ENCODE measurements at regions not wholly inside any gene's neighbourhood (a gene's known extent, or its start where the extent isn't known, plus 50 kb on each side); places are given as distances from the start of the nearest gene placed in this dataset.
"Not testable (repeated sequence)": the region's sequence is repeated elsewhere in the genome, so short reads cannot be mapped to it uniquely, and the experiment has no call there.

DNA sequence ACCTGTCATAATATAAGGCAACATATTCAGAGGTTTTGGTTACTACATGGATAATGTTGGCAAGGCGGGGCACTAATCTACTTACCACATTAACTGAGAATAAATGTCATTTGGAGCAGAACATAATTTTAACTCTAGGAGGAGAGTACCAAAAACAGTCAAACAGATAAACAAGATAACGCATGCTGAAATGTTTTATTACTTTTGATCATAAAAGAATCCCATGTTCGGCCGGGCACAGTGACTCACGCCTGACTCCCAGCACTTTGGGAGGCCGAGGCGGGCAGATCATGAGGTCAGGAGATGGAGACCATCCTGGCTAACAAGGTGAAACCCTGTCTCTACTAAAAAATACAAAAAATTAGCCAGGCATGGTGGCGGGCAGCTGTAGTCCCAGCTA lies 173.8 kb upstream of the NUDT12 start:
- not testable (repeated sequence) for DNase-seq (ENCODE audit: low read depth)

DNA sequence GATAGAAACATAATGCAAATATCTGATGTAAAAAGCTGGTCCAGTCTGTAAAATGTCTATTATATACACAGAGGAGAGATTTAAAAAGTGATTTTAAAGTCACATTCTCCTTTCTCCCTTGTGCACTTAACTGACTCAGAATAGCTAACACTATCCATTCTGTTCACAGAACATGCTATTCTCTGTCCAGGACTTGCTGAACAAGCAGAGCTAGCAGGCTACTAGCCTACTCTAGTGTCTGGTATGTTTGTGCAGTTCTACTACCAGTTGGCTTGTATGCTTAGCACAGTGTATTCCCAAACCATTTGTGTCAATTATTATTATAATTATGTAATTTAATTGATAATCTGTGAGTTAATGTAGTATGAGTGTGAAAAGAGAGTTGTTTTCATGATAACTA lies 161.7 kb upstream of the NUDT12 start:
- DNase-seq (ENCODE audit: low read depth): no peak

DNA sequence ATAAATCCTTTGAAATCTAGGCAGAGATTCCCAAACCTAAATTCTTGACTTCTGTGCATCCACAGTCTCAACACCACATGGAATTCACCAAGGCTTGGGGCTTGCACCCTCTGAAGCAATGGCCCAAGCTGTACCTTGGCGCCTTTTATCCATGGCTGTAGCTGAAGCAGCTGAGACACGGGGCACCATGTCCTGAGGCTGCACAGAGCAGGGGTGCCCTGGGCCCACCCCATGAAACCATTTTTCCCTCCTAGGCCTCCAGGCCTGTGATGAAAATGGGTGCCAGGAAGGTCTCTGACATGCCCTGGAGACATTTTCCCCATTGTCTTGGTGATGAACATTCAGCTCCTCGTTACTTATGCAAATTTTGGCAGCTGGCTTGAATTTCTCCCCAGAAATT lies 158.6 kb upstream of the NUDT12 start:
- DNase-seq (ENCODE audit: low read depth): no peak

- no peak for DNase-seq (ENCODE audit: low read depth)
Measured at GRCh38 chr5:103718108-103718507, 155.5 kb upstream of the NUDT12 start.

DNA sequence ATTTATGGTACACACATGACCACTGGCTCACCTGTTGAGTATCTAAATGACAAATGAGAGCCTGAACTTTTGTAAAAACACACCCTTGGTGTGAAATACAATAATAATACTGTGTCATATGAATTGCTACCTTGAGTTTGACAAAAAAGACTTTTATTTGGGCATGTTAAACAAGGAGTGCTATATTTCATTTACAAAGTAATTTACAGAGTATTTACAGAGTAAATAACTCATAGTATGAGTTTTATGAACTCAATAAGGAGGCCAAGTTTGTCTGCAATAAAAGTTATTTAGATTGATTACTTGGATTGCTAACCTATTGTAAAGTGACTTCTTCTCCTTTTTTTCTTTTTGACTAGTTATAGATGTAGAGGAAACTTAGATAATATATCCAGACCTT lies 146.0 kb upstream of the NUDT12 start:
- DNase-seq (ENCODE audit: low read depth): no peak

GRCh38 chr5:103706939-103707682 lies 144.5 kb upstream of the NUDT12 start:
- no peak for DNase-seq (ENCODE audit: low read depth)

DNA sequence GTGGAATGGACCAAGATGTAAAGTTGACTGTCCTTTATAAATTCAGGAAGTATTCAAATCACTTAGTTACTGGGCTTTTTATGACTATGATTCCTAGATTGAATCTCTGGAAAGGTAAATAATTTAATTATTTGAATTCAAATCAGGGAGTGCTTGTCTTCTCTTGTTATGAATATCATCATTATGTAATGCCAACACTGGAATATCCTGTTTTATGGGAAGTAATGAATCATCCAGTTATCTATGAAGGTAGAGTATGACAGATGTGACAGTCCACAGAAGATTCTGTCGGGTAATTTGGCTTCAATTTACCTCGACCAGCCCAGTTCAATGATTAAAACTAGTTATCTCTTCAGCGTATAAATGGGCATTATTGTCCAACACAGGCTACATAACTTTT lies 141.0 kb upstream of the NUDT12 start:
- no peak for DNase-seq (ENCODE audit: low read depth)

DNA sequence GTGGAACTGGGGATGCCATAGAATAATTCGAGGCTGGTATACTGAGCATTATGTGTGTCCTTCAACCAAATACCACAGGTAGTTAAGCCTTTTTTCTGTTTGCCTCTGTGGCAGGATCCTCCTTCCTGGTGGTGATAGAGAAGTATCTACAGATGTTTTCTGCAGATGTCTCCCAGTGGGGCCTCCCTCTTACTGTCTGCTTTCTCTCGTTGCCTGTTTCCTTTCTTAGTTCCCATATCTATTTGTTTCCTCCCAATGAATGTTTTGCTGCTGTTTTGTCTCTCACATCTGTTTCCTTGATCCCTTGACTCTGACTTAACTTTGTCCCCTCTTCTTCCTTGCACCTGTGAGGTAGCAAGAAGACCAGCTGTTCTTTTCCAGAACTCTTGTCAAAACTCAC lies 130.9 kb upstream of the NUDT12 start:
- no peak for DNase-seq (ENCODE audit: low read depth)

GRCh38 chr5:103690676-103691075 lies 128.1 kb upstream of the NUDT12 start:
- no peak for DNase-seq (ENCODE audit: low read depth)

DNA sequence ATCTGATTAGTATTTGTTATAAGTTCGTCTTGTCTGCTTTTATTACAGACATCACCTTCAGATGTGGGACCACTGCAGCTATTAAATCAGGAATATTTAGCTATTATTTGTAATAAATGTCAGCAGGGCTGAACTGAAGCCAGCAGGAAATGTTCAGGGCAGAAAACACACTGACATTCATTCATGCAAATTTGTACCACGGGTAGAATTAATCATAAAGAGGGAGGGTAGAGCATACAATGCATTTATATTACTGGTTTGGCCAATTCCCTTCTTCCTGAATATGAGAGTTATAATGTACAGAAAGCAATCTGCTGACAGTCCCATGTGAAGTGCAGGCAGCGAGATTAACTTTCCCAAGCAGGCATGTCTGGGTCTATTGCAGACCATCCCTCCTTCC lies 117.3 kb upstream of the NUDT12 start:
- DNase-seq (ENCODE audit: low read depth): no peak

- not testable (repeated sequence) for DNase-seq (ENCODE audit: low read depth)
Measured at GRCh38 chr5:103676198-103676597, 113.6 kb upstream of the NUDT12 start.

GRCh38 chr5:103674739-103675138 lies 112.2 kb upstream of the NUDT12 start:
- no peak for DNase-seq (ENCODE audit: low read depth)

DNA sequence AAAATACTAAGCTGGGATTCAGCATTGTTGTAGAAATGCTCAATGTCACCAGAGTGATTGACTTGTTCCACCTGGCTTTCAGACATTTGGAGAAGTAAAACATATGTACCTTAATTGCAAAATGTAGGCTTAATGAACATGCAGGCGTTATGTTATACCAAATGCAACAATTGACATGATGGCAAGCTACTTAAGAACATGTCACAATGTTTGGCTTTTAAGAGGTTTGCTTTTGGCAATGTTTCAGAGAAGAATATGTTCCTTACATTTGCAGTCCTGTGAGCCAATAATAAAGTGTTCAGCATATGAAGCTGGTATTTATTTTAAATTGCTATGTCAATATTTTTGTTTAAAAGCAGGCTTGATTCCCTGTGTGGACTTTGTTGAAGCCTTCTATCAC lies 111.7 kb upstream of the NUDT12 start:
- no peak for DNase-seq (ENCODE audit: low read depth)

GRCh38 chr5:103669615-103670014 lies 107.0 kb upstream of the NUDT12 start:
- DNase-seq (ENCODE audit: low read depth): no peak

GRCh38 chr5:103668281-103668680 lies 105.7 kb upstream of the NUDT12 start:
- DNase-seq (ENCODE audit: low read depth): no peak

DNA sequence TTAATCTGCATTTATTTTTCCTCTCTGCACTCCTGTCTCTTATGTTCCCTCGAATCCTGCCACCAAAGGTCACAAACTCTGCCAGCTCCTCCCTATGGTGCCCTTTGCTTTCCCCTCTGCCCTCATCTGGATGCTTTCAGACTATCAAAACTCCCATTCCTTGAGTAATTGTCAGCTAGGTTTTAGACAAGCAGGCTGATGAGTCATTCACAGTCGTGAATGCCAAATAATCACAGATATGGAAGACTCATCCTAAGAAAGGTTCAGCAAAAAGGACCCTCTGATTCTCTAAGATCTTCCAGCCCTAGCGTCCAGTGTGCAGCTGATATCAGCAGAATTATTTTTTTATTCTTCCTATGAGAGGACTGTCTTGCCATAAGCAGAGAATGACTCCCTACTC lies 104.5 kb upstream of the NUDT12 start:
- DNase-seq (ENCODE audit: low read depth): no peak

DNA sequence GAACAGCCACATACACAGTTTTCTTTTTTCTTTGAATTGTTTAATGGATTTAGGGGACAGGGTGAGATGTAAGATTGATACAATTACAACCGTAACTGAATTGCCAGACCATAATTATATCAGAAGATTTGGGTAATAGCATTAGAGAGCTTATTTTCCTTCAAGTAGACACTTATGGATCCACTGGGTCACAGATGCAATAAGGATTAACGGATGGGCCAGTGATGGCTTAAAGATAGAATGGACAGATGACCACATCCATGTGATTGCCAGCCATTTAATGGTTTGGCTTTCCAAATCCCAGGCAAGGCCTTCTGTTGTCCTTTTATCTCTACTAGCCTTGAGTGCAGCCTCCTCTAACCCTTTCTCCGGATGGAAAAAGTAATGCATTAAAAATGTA lies 94.7 kb upstream of the NUDT12 start:
- DNase-seq (ENCODE audit: low read depth): no peak

GRCh38 chr5:103648086-103648485 lies 85.5 kb upstream of the NUDT12 start:
- no peak for DNase-seq (ENCODE audit: low read depth)

DNA sequence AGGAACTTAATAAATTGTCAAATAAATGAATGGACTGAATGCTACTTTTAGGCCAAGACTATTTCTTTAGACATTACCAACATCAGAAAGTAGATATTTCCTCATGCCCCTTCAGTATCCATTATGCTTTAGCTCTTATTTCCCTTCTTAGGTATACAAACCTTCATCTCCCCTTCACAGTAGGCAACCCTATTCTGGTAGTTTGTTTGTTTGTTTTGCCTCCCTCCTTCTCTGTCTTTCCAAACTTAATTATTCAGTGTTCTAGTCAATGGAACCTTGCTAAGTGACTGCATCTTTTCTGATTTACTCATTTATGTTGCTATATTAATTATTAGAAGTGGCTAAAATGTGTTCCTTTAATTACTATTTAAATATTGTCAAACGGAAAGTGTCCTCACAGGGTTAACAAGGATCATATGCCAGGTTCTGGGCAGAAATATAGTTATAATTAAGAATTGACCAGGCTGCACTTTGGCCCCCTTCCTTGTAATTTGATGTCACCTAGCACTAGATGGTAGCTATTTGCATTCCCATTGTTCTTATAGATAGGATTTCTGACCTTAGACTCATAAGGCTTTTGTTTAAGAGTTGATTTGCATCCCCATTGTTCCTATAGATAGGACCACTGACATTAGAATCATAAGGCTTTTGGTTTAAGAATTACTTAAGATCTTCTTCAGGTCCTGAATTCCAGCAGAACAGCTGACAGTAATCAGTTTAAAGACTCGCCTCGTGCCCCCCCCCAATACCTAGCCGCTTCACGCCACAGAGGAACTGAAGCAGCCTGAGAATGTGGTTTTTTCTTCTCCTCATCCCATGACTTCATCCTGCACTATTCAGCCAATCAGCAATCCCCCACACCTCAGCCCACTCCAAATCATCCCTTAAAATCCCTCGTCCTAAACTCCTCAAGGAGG lies 84.4 kb upstream of the NUDT12 start:
- no peak for DNase-seq (ENCODE audit: low read depth)

DNA sequence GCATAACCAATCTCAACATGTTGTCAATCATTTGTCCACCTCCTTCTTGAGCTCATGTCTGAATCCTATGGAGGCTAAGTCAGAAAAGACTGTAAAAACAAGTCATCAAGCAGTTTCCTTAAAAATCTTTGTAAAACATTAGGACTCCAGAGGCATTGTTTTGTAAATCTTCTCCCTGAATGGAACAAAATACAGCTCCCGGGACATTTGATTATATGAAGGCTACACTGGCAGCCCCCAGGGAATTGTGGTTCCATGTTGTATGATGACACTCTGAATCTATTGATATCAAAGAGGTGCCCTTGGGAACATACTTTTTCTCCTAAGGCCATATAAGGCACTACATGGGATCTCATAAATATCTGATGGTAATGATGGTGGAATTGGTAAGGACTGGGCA lies 83.2 kb upstream of the NUDT12 start:
- no peak for DNase-seq (ENCODE audit: low read depth)

DNA sequence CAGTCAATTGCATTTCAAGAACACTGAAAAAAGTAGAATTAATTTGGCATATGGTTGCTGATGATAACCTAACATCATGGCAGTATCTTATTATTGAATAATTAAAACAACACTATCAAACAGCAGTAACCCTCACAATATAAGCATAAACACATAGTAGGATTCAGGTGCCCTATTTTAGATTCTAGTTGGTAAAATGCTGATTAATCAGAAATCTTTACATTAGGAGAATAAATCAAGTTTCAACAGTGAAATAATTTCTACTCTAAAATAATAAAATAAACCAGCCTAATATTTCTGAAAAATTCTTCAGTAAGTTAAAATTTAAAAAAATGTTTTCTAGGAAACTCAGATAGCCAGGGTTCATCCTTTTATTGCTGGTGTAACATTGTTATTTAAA lies 76.4 kb upstream of the NUDT12 start:
- no peak for DNase-seq (ENCODE audit: low read depth)

DNA sequence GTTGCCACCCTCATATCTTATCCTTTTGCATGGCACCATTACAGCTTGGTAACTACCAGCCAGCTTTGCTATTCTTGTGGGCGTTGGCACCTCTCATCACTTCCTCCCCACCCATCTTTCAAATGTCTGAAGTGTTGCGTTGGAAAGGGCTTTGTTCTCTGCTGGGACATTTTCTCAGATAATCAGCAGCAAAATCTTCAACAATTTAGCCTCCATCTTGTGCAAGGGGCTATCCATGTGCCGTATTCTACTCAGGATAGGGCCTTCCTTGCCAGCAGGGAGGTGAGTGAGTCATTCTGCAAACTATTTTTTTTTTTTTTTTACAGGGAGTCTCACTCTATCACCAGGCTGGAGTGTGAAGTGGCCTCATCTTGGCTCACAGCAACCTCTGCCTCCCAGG lies 62.1 kb upstream of the NUDT12 start:
- no peak for DNase-seq (ENCODE audit: low read depth)

DNA sequence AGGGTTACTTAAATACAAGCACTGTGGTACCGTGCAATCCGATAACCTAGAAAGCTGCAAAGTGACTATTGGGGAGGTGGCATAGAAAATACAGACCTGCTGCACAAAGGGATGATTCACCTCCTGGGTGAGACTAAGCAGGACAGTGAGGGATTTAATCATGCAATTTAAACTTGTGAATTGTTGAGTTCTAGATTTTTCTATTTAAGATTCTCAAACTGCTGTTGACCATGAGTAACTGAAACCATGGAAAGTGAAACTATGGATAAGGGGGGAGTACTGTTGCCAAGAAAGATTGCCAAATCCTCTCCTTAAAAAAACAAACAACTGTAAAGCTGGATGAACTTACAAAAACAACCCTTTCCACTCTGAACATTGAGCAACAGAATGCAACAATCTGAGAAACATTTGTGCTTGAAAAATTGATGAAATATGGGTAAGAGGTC lies 61.5 kb upstream of the NUDT12 start:
- DNase-seq (ENCODE audit: low read depth): peak; percentile 74

Measured in fibroblast of gingiva (primary cell).